LNCAP (cell line): ENCODE measurements at regions not wholly inside any gene's neighbourhood (a gene's known extent, or its start where the extent isn't known, plus 50 kb on each side); places are given as distances from the start of the nearest gene placed in this dataset.

Source experiments
- CTCF ChIP-seq: fragments of 450-650 bp; IDR thresholded peaks from 2 replicates; pipeline ENCODE4 v1.5.1; 2017; ENCODE audit warnings: mild to moderate bottlenecking

GRCh38 chr16:9262941-9263715 lies 171.7 kb downstream of the HAPSTR1 start:
- no peak for TF ChIP-seq CTCF

- no peak for TF ChIP-seq CTCF
Measured at GRCh38 chr16:9264067-9264466, 172.6 kb downstream of the HAPSTR1 start.

DNA sequence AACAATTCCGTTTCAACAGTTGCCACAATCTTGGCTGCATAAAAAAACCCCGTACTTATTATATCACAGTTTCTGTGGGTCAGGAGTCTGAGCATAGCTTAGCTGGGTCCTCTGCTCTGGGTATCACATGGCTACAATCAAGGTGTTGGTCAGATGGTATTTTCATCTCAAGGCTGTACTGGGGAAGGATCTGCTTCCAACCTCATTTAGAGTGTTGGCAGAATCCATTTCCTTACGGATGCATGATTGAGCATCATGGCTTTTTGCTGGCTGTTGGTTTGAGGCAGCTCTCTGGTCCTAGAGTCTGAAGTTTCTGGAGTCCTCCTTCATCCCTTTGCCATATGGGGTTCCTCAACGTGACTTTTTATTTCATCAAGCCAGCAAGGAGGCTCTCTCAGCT lies 177.0 kb downstream of the HAPSTR1 start:
- no peak for TF ChIP-seq CTCF

DNA sequence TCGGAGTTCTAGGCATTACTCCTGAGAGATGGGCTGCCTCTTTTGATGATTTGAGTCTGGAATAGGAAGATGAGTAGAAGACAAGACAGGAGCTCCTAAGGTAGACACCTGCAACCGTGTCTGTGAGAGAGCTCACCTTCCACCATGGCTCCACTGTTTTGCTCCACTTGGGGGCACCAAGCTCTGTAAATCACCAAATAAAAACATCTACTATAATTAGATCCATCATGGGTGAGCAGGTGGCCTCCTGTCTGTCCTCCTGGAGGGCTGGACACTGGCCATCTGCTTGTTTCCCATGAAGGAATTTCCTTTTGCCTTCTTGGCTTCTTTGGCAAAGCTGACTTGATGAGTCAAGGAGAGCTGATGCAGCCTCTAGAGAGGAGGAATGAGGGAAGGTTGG lies 179.0 kb downstream of the HAPSTR1 start:
- no peak for TF ChIP-seq CTCF

DNA sequence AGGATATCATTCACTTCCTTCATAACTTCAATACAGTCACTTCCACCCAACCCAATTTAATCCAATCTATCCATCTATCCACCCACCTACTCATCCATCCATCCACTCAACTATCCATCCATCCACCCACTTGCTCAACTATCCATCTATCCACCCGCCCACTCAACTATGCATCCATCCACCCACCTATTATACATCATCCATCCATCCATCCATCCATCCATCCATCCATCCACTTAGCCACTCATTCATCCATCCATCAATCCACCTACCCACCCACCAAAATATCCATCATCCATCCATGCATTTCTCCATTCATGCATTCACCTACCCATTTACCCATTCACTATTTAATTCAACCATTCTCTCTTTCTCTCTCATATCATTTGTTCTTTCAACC lies 179.5 kb downstream of the HAPSTR1 start:
- TF ChIP-seq CTCF, result no peak

- no peak for TF ChIP-seq CTCF
Measured at GRCh38 chr16:9271841-9272240, 180.4 kb downstream of the HAPSTR1 start.

DNA sequence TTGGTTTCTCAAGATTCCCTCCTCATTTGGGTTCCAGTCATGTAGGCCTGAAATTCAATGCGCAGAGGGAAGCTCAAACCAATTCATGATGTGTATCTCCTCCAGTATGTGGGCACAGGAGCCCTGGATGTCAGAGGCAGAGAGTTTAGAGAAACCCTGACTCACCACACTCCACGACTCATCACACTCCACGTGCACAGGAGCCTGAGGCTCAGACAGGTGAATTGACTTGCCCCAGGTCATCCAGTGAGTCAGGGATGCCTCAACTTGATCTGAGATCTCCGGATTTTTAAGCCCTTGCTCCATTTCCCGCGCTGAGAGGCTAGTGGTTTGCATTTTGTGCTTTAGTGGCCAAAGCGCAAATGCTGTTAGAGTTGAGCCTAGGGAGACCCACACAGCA lies 183.9 kb downstream of the HAPSTR1 start:
- TF ChIP-seq CTCF, result no peak
